ENCODE measurements at regions not wholly inside any gene's neighbourhood (a gene's known extent, or its start where the extent isn't known, plus 50 kb on each side); places are given as distances from the start of the nearest gene placed in this dataset.

DNA sequence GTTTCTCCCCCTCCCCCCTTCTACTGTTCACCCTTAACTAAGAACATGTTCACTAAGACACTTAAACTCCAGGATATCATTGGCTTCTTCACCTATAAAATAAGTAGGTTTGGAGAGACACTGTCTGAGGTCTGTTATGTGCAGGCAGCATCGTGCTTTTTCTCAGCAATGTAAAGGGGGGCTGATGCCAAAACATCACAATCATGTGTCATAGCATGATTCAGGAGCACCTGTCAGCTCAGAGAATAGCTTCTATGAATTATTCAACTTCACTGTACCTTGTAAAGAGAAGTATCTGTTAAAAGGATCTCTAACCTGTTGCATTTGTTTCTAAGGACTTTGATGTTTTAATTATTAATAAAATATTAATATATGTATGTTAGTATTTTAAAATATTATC, 211.4 kb upstream of the EPHA3 start:
- DNase-seq (ENCODE audit: extremely low read depth, low read depth), result no peak
- TF ChIP-seq, protein P1, sequence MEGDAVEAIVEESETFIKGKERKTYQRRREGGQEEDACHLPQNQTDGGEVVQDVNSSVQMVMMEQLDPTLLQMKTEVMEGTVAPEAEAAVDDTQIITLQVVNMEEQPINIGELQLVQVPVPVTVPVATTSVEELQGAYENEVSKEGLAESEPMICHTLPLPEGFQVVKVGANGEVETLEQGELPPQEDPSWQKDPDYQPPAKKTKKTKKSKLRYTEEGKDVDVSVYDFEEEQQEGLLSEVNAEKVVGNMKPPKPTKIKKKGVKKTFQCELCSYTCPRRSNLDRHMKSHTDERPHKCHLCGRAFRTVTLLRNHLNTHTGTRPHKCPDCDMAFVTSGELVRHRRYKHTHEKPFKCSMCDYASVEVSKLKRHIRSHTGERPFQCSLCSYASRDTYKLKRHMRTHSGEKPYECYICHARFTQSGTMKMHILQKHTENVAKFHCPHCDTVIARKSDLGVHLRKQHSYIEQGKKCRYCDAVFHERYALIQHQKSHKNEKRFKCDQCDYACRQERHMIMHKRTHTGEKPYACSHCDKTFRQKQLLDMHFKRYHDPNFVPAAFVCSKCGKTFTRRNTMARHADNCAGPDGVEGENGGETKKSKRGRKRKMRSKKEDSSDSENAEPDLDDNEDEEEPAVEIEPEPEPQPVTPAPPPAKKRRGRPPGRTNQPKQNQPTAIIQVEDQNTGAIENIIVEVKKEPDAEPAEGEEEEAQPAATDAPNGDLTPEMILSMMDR (IDR thresholded peaks at IDR 0.05; ENCODE audit: low read depth, low read length), result no peak

GRCh38 chr3:88912294-88912877, 195.0 kb upstream of the EPHA3 start:
- TF ChIP-seq, protein P1 (IDR thresholded peaks at IDR 0.05; ENCODE audit: low read depth, low read length), result no peak
- DNase-seq (ENCODE audit: extremely low read depth, low read depth), result no peak

GRCh38 chr3:88918841-88919240, 188.6 kb upstream of the EPHA3 start:
- no peak for DNase-seq (ENCODE audit: extremely low read depth, low read depth)
- TF ChIP-seq, protein P1 (IDR thresholded peaks at IDR 0.05; ENCODE audit: low read depth, low read length), result no peak

GRCh38 chr3:88921986-88922385, 185.4 kb upstream of the EPHA3 start:
- TF ChIP-seq, protein P1 (IDR thresholded peaks at IDR 0.05; ENCODE audit: low read depth, low read length), result no peak
- DNase-seq (ENCODE audit: extremely low read depth, low read depth), result no peak

GRCh38 chr3:88926221-88926620, 181.2 kb upstream of the EPHA3 start:
- TF ChIP-seq, protein P1 (IDR thresholded peaks at IDR 0.05; ENCODE audit: low read depth, low read length), result no peak

GRCh38 chr3:88930611-88931010, 176.8 kb upstream of the EPHA3 start:
- DNase-seq (ENCODE audit: extremely low read depth, low read depth), result no peak
- TF ChIP-seq, protein P1 (IDR thresholded peaks at IDR 0.05; ENCODE audit: low read depth, low read length), result no peak

More at GRCh38 chr3:88926221-88926620, 181.2 kb upstream of the EPHA3 start:
- no peak for DNase-seq (ENCODE audit: extremely low read depth, low read depth)

DNA sequence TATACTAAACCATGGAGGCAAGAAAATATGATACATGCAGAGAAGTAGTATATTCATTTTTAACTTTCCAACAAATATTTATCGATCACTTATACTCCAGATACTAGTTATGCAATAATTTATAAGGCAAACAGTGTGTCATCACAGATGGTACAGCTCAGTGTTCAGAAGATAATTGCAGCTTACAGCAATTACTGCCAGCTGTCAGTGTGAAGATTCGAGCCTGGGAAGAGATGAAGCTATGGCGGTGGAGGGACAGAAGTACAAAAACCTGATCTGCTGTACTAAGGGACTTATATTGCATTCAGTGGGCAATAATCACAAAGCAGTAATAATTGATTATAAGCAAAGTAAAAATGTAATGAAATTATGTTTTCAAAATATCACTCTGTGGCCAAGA, 170.6 kb upstream of the EPHA3 start:
- TF ChIP-seq, protein P1 (IDR thresholded peaks at IDR 0.05; ENCODE audit: low read depth, low read length), result no peak
- DNase-seq (ENCODE audit: extremely low read depth, low read depth), result no peak

Data from AG09319 (cell line).